HCT116 (cell line): ENCODE measurements at regions not wholly inside any gene's neighbourhood (a gene's known extent, or its start where the extent isn't known, plus 50 kb on each side); places are given as distances from the start of the nearest gene placed in this dataset.

Experiments used
- ATAC-seq: fragments of 200-7000 bp; cut with Tn5 transposase; 2 replicates; pipeline ENCODE4 v1.9.1; 2020; ENCODE audit warnings: mild to moderate bottlenecking, moderate library complexity
- BruUV-seq: library from RNA; stranded (reverse); fragments of 400-500 nt; replicated peaks from 2 replicates; lab custom pipeline; 2021; lab: Mats Ljungman, UMichigan
- CTCF ChIA-PET: fragments of 300-600 bp; sonication (Branson Sonifier 250); formaldehyde crosslinking; loops from one replicate; lab custom pipeline; 2021; ENCODE audit warnings: antibody characterized with exemption; lab: Charles Lee
- POLR2A ChIA-PET: fragments of 300-600, 350-600 bp; sonication (Branson Sonifier 250); formaldehyde crosslinking; loops from one replicate; lab custom pipeline; 2021; ENCODE audit warnings: antibody characterized with exemption; lab: Charles Lee
- RAD21 ChIA-PET, 2 experiments: fragments of 300-600 bp; sonication (Branson Sonifier 250); formaldehyde crosslinking; loops; one replicate each; lab custom pipeline; 2023; ENCODE audit warnings: low total read pairs in 2 of 2; ENCODE audit not compliant: uncharacterized antibody in 2 of 2, unreplicated experiment in 2 of 2, low non-redundant PET in 1 of 2; lab: Charles Lee
- DNase-seq: peaks from one replicate; pipeline ENCODE4 v3.0.0-alpha.2; 2010; ENCODE audit warnings: low read depth, low spot score
- H2AFZ ChIP-seq: fragments of 200-600 bp; shearing (Covaris generic), sonication (generic); 2 replicates; pipeline ENCODE4 v1.6.1; 2017; ENCODE audit warnings: low read depth, mixed run types, mixed read lengths, antibody characterized with exemption, low read length; ENCODE audit not compliant: poor library complexity, severe bottlenecking
- H3K27ac ChIP-seq: 2 replicates; pipeline ENCODE4 v1.5.1; 2012; ENCODE audit warnings: low read depth, low read length
- H3K27me3 ChIP-seq: fragments of 200-600 bp; sonication (generic); 2 replicates; pipeline ENCODE4 v1.6.1; 2016; ENCODE audit warnings: mixed run types, low read length, mixed read lengths; ENCODE audit not compliant: insufficient read depth
- H3K36me3 ChIP-seq, 2 experiments: fragments of 200-500 bp in 1 of 2; fragments of 200-600 bp in 1 of 2; sonication (Bioruptor generic) in 1 of 2; sonication (generic) in 1 of 2; 2 replicates each; pipeline versions ENCODE4 v1.5.1 to v1.6.1; 2014 to 2016; ENCODE audit warnings: low read length in 2 of 2, inconsistent platforms in 1 of 2, mixed read lengths in 1 of 2, mixed run types in 1 of 2; ENCODE audit not compliant: insufficient read depth in 2 of 2, control insufficient read depth in 1 of 2
- H3K4me1 ChIP-seq, 2 experiments: fragments of 200-600 bp in 1 of 2; sonication (generic) in 1 of 2; 2 replicates each; pipeline versions ENCODE4 v1.5.1 to v1.6.1; 2012 to 2017; ENCODE audit warnings: low read length in 2 of 2, inconsistent platforms in 1 of 2, mild to moderate bottlenecking in 1 of 2, mixed read lengths in 1 of 2, mixed run types in 1 of 2, moderate library complexity in 1 of 2; ENCODE audit not compliant: insufficient read depth in 2 of 2, control insufficient read depth in 1 of 2
- H3K4me2 ChIP-seq: fragments of 200-600 bp; sonication (generic); 2 replicates; pipeline ENCODE4 v1.6.1; 2017; ENCODE audit warnings: mixed run types, low read length, mixed read lengths
- H3K4me3 ChIP-seq, 2 experiments: fragments of 200-600 bp in 1 of 2; sonication (generic) in 1 of 2; replicated peaks in 1 of 2; 2 replicates each; pipeline ENCODE4 v1.5.1; 2011 to 2016; ENCODE audit warnings: low read length in 2 of 2, control low read depth in 1 of 2, low read depth in 1 of 2, mild to moderate bottlenecking in 1 of 2, mixed read lengths in 1 of 2, mixed run types in 1 of 2
- H3K79me2 ChIP-seq: fragments of 200-600 bp; sonication (generic); 2 replicates; pipeline ENCODE4 v1.6.1; 2017; ENCODE audit warnings: mild to moderate bottlenecking, mixed run types, low read length, moderate library complexity, mixed read lengths; ENCODE audit not compliant: insufficient read depth
- H3K9ac ChIP-seq: fragments of 200-600 bp; sonication (generic); 2 replicates; pipeline ENCODE4 v1.6.1; 2016; ENCODE audit warnings: low read length, mixed read lengths
- H3K9me2 ChIP-seq: fragments of 200-600 bp; sonication (generic), shearing (Covaris generic); 2 replicates; pipeline ENCODE4 v1.6.1; 2017; ENCODE audit warnings: mixed run types, mild to moderate bottlenecking, moderate library complexity; ENCODE audit not compliant: insufficient read depth
- H3K9me3 ChIP-seq, 2 experiments: fragments of 200-500 bp in 1 of 2; fragments of 200-600 bp in 1 of 2; sonication (Bioruptor generic) in 1 of 2; sonication (generic) in 1 of 2; 2 replicates each; pipeline ENCODE4 v1.6.1; 2014 to 2017; ENCODE audit warnings: low read length in 2 of 2, mixed read lengths in 2 of 2, inconsistent platforms in 1 of 2, low read depth in 1 of 2, mild to moderate bottlenecking in 1 of 2, mixed run types in 1 of 2, moderate library complexity in 1 of 2; ENCODE audit not compliant: control insufficient read depth in 1 of 2, insufficient read depth in 1 of 2
- H4K20me1 ChIP-seq: fragments of 200-600 bp; sonication (generic), shearing (Covaris generic); 2 replicates; pipeline ENCODE4 v1.6.1; 2017; ENCODE audit warnings: mixed run types, mild to moderate bottlenecking, moderate library complexity; ENCODE audit not compliant: insufficient read depth
- CTCF ChIP-seq, 3 experiments: fragments of 200-600 bp in 1 of 3; sonication (generic) in 1 of 3; IDR thresholded peaks in 2 of 3; conservative IDR thresholded peaks in 1 of 3; 2 replicates each; pipeline ENCODE4 v1.5.1; 2012 to 2017; ENCODE audit warnings: low read depth in 2 of 3, low read length in 2 of 3, antibody characterized with exemption in 1 of 3, borderline replicate concordance in 1 of 3, control low read depth in 1 of 3, mild to moderate bottlenecking in 1 of 3, mixed read lengths in 1 of 3, mixed run types in 1 of 3, moderate library complexity in 1 of 3; ENCODE audit not compliant: insufficient read depth in 1 of 3
- EGR1 ChIP-seq: IDR thresholded peaks from 2 replicates; pipeline ENCODE4 v1.6.1; 2012; ENCODE audit warnings: low read depth
- EZH2 ChIP-seq: fragments of 200-600 bp; sonication (generic); IDR thresholded peaks from 2 replicates; pipeline ENCODE4 v1.6.1; 2017; ENCODE audit warnings: antibody characterized with exemption, mixed run types
- MAX ChIP-seq: IDR thresholded peaks from 2 replicates; pipeline ENCODE4 v1.6.1; 2012
- POLR2A ChIP-seq: IDR thresholded peaks from 2 replicates; pipeline ENCODE4 v1.7.0; 2011; ENCODE audit warnings: borderline replicate concordance; ENCODE audit not compliant: insufficient read depth, insufficient read length; ENCODE audit errors: extremely low read depth
- RAD21 ChIP-seq: IDR thresholded peaks from 2 replicates; pipeline ENCODE4 v1.6.1; 2012; ENCODE audit warnings: low read depth, mild to moderate bottlenecking
- SIN3A ChIP-seq: IDR thresholded peaks from 2 replicates; pipeline ENCODE4 v1.6.1; 2012; ENCODE audit warnings: low read depth
- SRF ChIP-seq: IDR thresholded peaks from 2 replicates; pipeline ENCODE4 v1.6.1; 2012; ENCODE audit warnings: low read depth
- ZBTB33 ChIP-seq: IDR thresholded peaks from 2 replicates; pipeline ENCODE4 v1.6.1; 2011; ENCODE audit warnings: mild to moderate bottlenecking, low read length, moderate library complexity; ENCODE audit not compliant: insufficient replicate concordance; ENCODE audit errors: extremely low read depth
- ZFX ChIP-seq: fragments of 450-650 bp; IDR thresholded peaks from 2 replicates; pipeline ENCODE4 v1.6.1; 2017
- intact Hi-C: fragments of 100-400 bp; cut with micrococcal nuclease; formaldehyde crosslinking; loops from 2 replicates; pipeline ENCODE4 v1.10.0; 2022

GRCh38 chr3:87719060-87719459 is 339.7 kb downstream of the CGGBP1 start:
- H3K4me3 ChIP-seq = no peak overlapping the region
- RAD21 ChIA-PET = no interaction called here
- no peaks in the 10 kb centered on the region for H3K9me3 ChIP-seq
- CTCF ChIA-PET = no interaction called here
- DNase-seq (no peak), ATAC-seq (no peak)
- H3K79me2 ChIP-seq = no peaks in the 10 kb centered on the region
- no peak for TF ChIP-seq SRF
- no peak for TF ChIP-seq EZH2
- TF ChIP-seq EGR1 = no peak
- no peak for TF ChIP-seq ZBTB33
- no peak for TF ChIP-seq MAX
- TF ChIP-seq ZFX = no peak
- no peak for TF ChIP-seq POLR2A
- TF ChIP-seq SIN3A = no peak
- no peak for TF ChIP-seq CTCF (IDR thresholded peaks at IDR 0.05 in 2 of 3, conservative IDR thresholded peaks at IDR 0.05 in 1 of 3; ENCODE audit: borderline replicate concordance in 1 of 3, insufficient read depth in 1 of 3, low read depth in 2 of 3, low read length in 2 of 3)
- no peak for TF ChIP-seq RAD21
- BruUV-seq = no TSS peak
- intact Hi-C loops = no loop called here
- POLR2A ChIA-PET = no interaction called here
- H3K9ac ChIP-seq = no peak overlapping the region
- no peak overlapping the region for H3K4me2 ChIP-seq
- no peaks in the 10 kb centered on the region for H4K20me1 ChIP-seq
- no peaks in the 10 kb centered on the region for H3K36me3 ChIP-seq
- no peaks in the 10 kb centered on the region for H3K4me1 ChIP-seq
- no peaks in the 10 kb centered on the region for H3K9me2 ChIP-seq
- H3K27ac ChIP-seq = no peak overlapping the region
- no peaks in the 10 kb centered on the region for H3K27me3 ChIP-seq
- H2AFZ ChIP-seq = no peak overlapping the region
